ENCODE measurements at regions not wholly inside any gene's neighbourhood (a gene's known extent, or its start where the extent isn't known, plus 50 kb on each side); places are given as distances from the start of the nearest gene placed in this dataset.

DNA sequence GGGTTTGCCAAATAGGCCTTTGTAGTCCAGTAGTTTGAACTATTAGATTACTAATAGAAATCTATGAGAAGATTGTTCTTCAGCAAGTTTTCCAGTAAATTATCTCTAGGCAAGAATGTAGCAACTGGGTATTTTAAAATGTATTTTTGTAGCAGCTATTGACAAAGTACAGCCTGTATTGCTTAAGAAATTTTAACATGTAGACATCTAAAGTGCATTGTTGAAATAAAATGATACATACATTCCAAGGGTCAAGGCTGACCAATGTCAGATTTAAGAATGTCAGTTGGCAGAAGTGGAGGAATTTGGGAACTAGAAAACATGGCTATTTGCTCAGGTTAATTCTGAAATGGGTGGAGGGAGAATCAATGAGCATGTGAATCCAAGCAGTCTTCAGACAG lies 57.5 kb upstream of the ZSWIM6 start:
- H3K4me3 ChIP-seq (ENCODE audit: low read length): no peak overlapping the region
- peaks cover 82% of the 10 kb centered on the region for H3K4me1 ChIP-seq (ENCODE audit: insufficient read depth, low read length)
- no peaks in the 10 kb centered on the region for H3K27me3 ChIP-seq (ENCODE audit: insufficient read depth, low read length)
- H3K9me3 ChIP-seq (ENCODE audit: low read depth, low read length): no peaks in the 10 kb centered on the region

DNA sequence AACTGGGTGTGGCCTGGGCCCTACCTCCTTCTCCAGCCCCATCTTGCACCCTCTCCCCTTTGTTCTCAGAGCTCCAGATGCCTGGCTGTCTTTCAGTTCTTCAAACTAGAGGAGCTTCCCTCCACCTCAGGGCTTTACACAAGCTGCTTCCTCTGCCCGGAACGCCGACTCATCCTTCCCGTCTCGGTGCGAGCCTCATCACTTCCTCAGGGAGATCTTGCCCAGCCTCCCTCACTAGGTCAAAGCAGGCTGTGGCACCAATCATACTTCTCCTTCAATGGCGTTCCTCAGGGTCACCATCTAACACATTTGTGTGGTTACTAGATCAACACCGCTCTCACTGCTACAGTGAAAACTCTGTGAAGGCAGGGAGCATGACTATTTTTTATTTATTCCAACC lies 56.2 kb upstream of the ZSWIM6 start:
- Histone ChIP-seq H3K27me3 (ENCODE audit: insufficient read depth, low read length) (no peaks in the 10 kb centered on the region), H3K4me3 (ENCODE audit: low read length) (no peak overlapping the region), H3K9me3 (ENCODE audit: low read depth, low read length) (no peaks in the 10 kb centered on the region), H3K4me1 (ENCODE audit: insufficient read depth, low read length) (peaks cover 86% of the 10 kb centered on the region)

DNA sequence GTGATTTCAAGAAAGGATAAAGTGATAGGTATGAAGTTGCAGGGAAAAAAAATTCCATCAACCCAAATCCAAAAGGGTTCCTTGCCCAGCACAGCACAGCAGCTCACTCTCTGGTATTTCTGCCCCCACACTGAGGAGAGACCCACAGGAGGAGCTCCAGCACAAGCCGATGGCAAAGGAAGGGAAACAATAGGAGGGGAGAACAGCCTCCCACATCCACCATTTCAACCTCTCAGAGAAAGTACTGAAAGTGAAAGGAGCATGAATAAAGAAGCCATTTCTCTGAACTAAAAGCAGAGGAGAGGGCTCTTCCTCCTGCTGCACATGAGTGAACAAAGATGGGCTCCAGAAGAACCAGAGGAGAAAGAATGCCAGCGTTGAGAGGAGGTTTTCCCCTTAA lies 54.9 kb upstream of the ZSWIM6 start:
- peaks cover 89% of the 10 kb centered on the region for H3K4me1 ChIP-seq (ENCODE audit: insufficient read depth, low read length)
- no peaks in the 10 kb centered on the region for H3K27me3 ChIP-seq (ENCODE audit: insufficient read depth, low read length)
- no peaks in the 10 kb centered on the region for H3K9me3 ChIP-seq (ENCODE audit: low read depth, low read length)
- H3K4me3 ChIP-seq (ENCODE audit: low read length): no peak overlapping the region

DNA sequence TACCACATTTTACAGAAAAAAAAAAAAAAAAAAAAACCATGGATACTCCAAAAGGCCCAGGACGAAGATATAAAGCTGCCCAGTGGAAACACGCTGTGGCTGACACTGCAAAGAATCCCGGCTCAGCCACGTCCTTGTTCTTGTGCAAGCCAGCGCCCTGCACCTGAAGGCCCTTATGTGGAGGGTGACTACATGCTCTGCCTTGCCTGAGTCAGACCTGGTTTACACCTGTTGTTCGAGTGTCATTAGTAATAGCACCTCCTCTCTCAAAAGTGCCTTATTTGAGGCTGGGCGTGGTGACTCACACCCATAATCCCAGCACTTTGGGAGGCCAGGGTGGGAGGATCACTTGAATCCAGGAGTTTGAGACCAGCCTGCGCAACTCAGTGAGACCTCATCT lies 54.3 kb upstream of the ZSWIM6 start:
- peaks cover 84% of the 10 kb centered on the region for H3K4me1 ChIP-seq (ENCODE audit: insufficient read depth, low read length)
- no peak overlapping the region for H3K4me3 ChIP-seq (ENCODE audit: low read length)
- no peaks in the 10 kb centered on the region for H3K27me3 ChIP-seq (ENCODE audit: insufficient read depth, low read length)
- H3K9me3 ChIP-seq (ENCODE audit: low read depth, low read length): no peaks in the 10 kb centered on the region

DNA sequence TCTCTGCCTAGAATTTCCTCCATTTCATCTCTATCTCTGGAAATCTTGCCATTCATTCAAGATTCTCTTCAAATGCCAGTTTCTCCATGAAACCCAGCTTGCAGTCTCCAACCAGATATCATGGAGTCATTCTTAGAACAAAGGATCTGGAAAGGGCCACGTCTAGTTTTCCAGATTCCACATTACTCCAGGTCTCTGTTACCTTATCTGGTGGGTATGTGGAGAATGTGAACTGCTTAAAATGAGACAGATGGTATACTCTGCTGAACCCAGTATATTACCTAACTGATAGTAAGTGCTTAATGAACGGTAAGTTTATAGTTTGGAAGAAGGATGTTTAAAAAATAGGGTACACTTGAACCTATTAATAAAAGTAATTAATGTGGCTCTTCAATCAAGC lies 52.3 kb upstream of the ZSWIM6 start:
- Histone ChIP-seq H3K4me1 (ENCODE audit: insufficient read depth, low read length) (peaks cover 64% of the 10 kb centered on the region), H3K9me3 (ENCODE audit: low read depth, low read length) (no peaks in the 10 kb centered on the region), H3K4me3 (ENCODE audit: low read length) (no peak overlapping the region), H3K27me3 (ENCODE audit: insufficient read depth, low read length) (no peaks in the 10 kb centered on the region)

DNA sequence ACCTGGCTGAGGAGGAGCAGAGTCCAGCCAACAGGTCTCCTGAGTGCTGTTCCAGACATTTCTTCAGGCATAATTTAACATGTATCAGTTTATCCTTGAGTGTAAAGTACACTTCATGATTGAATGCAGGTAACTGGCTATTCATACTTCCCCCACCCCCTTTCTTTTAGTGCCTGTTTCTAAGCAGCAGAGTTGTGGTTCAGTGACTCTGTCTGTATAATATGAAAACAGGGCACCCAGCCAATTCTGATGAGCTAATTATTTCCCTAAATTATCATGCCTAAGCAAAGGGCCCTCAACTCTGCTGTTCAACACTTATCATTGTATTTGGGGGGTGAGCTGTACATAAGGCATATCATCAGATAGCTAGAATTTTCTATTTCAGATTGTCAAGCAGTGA lies 51.9 kb upstream of the ZSWIM6 start:
- Histone ChIP-seq H3K9me3 (ENCODE audit: low read depth, low read length) (no peaks in the 10 kb centered on the region), H3K4me3 (ENCODE audit: low read length) (no peak overlapping the region), H3K27me3 (ENCODE audit: insufficient read depth, low read length) (no peaks in the 10 kb centered on the region), H3K4me1 (ENCODE audit: insufficient read depth, low read length) (peaks cover 60% of the 10 kb centered on the region)

DNA sequence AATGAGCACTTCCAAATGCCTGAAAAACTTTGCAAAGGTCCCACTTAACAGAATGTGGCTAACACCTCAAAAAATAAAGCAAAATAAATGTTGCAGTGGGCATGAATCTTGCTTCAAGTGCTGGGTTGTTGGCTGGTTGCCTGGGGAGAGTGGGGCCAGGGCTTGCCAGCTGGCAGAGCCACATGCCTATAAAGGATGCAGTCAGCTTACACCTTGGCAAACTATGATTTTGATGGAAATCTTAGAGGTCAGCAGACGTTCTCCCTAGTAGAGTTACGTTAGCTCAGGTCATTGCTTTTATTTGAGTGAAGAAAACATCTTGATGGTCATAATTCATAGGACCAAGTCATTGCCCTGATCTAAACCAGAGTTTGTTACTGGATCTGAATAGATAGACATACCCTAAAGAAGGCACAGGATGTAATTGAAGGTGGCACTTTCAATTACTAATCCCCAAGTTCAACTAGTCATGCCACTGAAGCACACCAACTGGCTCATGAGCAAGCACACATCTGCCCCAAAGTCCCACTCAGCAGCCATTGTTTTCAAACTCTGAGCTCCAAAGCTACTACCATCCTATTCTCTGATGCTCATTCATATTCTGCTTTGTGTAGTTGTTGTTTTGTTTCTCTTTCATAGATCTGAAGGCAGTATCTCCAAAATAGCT lies 51.2 kb upstream of the ZSWIM6 start:
- no peak overlapping the region for H3K4me3 ChIP-seq (ENCODE audit: low read length)
- no peaks in the 10 kb centered on the region for H3K27me3 ChIP-seq (ENCODE audit: insufficient read depth, low read length)
- H3K9me3 ChIP-seq (ENCODE audit: low read depth, low read length): no peaks in the 10 kb centered on the region
- H3K4me1 ChIP-seq (ENCODE audit: insufficient read depth, low read length): peaks cover 53% of the 10 kb centered on the region

DNA sequence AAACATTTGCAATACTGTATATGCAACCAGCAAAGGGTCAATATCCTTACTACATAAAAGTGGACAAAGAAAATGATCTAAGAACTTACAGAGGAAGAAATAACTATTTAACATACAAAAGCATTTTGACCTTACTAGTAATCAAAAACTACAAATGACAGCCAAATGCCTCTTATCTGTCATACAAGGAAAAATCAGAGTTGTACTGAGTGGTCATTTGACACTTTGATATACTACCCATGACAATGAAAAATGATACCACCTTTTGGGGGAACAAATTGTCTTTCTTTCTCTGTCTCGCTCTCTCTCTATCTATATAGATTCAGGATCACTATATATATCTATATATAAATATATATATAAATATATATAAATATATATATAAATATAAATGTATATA lies 50.4 kb upstream of the ZSWIM6 start:
- Histone ChIP-seq H3K4me3 (ENCODE audit: low read length) (no peak overlapping the region), H3K9me3 (ENCODE audit: low read depth, low read length) (no peaks in the 10 kb centered on the region), H3K27me3 (ENCODE audit: insufficient read depth, low read length) (no peaks in the 10 kb centered on the region), H3K4me1 (ENCODE audit: insufficient read depth, low read length) (peaks cover 48% of the 10 kb centered on the region)

Measured in mononuclear cell (primary cell).